A673 (cell line): ENCODE measurements at regions not wholly inside any gene's neighbourhood (a gene's known extent, or its start where the extent isn't known, plus 50 kb on each side); places are given as distances from the start of the nearest gene placed in this dataset.

ENCODE experiments used
- BruUV-seq: library from RNA; stranded (reverse); fragments of 400-500 nt; replicated peaks from 2 replicates; lab custom pipeline; 2021; lab: Mats Ljungman, UMichigan
- CTCF ChIA-PET: fragments of 300-600 bp; sonication (Branson Sonifier 250); formaldehyde crosslinking; loops from one replicate; lab custom pipeline; 2022; ENCODE audit warnings: antibody characterized with exemption; lab: Charles Lee
- POLR2A ChIA-PET: fragments of 300-600 bp; sonication (Branson Sonifier 250); formaldehyde crosslinking; loops from one replicate; lab custom pipeline; 2022; ENCODE audit warnings: antibody characterized with exemption; ENCODE audit not compliant: low non-redundant PET; lab: Charles Lee
- DNase-seq: peaks from one replicate; pipeline ENCODE4 v3.0.0-alpha.2; 2015; ENCODE audit warnings: low spot score
- H3K27ac ChIP-seq: fragments of 200-600 bp; sonication (generic); 2 replicates; pipeline ENCODE4 v1.5.1; 2016; ENCODE audit warnings: mixed run types, low read depth, mild to moderate bottlenecking, mixed read lengths, antibody characterized with exemption, low read length; ENCODE audit not compliant: poor library complexity, severe bottlenecking
- H3K27me3 ChIP-seq: fragments of 200-600 bp; sonication (generic); replicated peaks from 2 replicates; pipeline ENCODE4 v1.6.1; 2017; ENCODE audit warnings: mixed run types, low read depth, mild to moderate bottlenecking, mixed read lengths, antibody characterized with exemption, low read length; ENCODE audit not compliant: insufficient read depth, poor library complexity
- H3K36me3 ChIP-seq: fragments of 200-600 bp; sonication (generic); 2 replicates; pipeline ENCODE4 v1.6.1; 2016; ENCODE audit warnings: mixed run types, mild to moderate bottlenecking, mixed read lengths, antibody characterized with exemption, low read length; ENCODE audit not compliant: insufficient read depth, poor library complexity, severe bottlenecking
- H3K4me1 ChIP-seq: fragments of 200-600 bp; sonication (generic); 2 replicates; pipeline ENCODE4 v1.6.1; 2017; ENCODE audit warnings: mixed run types, mild to moderate bottlenecking, mixed read lengths, antibody characterized with exemption, low read length; ENCODE audit not compliant: insufficient read depth, poor library complexity, severe bottlenecking
- H3K4me3 ChIP-seq: fragments of 200-600 bp; sonication (generic); 2 replicates; pipeline ENCODE4 v1.5.1; 2016; ENCODE audit warnings: low read depth, mixed run types, mild to moderate bottlenecking, mixed read lengths, low read length; ENCODE audit not compliant: poor library complexity, severe bottlenecking
- H3K9me3 ChIP-seq: fragments of 200-600 bp; sonication (generic); 2 replicates; pipeline ENCODE4 v1.6.1; 2016; ENCODE audit warnings: mixed run types, low read depth, mild to moderate bottlenecking, mixed read lengths, antibody characterized with exemption, low read length; ENCODE audit not compliant: poor library complexity, severe bottlenecking
- EZH2 ChIP-seq: fragments of 200-600 bp; sonication (generic); IDR thresholded peaks from 2 replicates; pipeline ENCODE4 v1.6.1; 2017; ENCODE audit warnings: borderline replicate concordance, low read depth, mild to moderate bottlenecking, mixed read lengths, antibody characterized with exemption, low read length; ENCODE audit not compliant: poor library complexity, severe bottlenecking
- intact Hi-C: fragments of 100-400 bp; cut with micrococcal nuclease; formaldehyde crosslinking; loops from one replicate; pipeline ENCODE4 v1.10.0; 2022; ENCODE audit not compliant: unreplicated experiment
- TF ChIP-seq, protein P1 (sequence below): fragments of 300-800, 200-600 bp; sonication (generic); conservative IDR thresholded peaks from 2 replicates; pipeline ENCODE4 v1.5.1; 2017; ENCODE audit warnings: low read depth, mild to moderate bottlenecking, antibody characterized with exemption, low read length, moderate library complexity, mixed read lengths

DNA sequence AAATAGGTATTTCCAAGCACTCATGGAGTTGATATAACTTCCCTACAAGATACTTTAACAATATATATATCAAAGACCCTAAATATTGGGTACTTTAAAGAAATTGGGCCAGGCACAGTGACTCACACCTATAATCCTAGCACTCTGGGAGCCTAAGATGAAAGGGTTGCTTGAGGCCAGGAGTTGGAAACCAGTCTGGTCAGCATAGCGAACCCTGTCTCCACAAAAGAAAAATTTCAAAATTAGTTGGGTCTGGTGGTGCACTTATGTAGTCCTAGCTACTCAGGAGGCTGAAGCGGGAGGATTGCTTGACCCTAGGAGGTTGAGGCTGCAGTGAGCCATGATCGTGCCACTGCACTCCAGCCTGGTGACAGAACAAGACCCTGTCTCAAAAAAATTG, 393.9 kb upstream of the DEPDC1 start:
- no TSS peak for BruUV-seq
- H3K4me1 ChIP-seq = no peaks in the 10 kb centered on the region

DNA sequence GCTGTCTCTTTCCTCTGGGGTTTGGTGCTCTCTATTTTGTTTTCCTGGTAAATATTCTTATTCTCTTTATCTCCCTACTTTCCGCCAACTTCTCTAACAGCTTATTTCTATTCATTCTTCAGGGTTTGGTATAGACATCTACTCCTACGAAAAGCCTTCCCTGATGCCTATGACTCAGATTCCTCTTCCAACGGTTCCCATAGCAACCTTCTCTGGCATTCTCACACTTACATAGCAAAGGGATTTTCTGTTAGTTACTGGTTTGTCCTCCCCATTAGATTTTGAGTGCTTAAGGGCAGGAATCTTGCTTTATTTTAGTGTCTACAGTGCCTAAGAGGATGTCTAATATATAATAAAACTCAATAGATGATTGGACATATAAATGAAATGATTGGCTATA, 407.6 kb upstream of the DEPDC1 start:
- H3K9me3 ChIP-seq = no peaks in the 10 kb centered on the region
- no peaks in the 10 kb centered on the region for H3K4me1 ChIP-seq
- POLR2A ChIA-PET = no interaction called here
- peak; percentile 4 for DNase-seq
- intact Hi-C loops = no loop called here
- H3K36me3 ChIP-seq = no peaks in the 10 kb centered on the region
- no peak overlapping the region for H3K4me3 ChIP-seq
- no peaks in the 10 kb centered on the region for H3K27me3 ChIP-seq
- no peak overlapping the region for H3K27ac ChIP-seq
- TF ChIP-seq, protein P1, sequence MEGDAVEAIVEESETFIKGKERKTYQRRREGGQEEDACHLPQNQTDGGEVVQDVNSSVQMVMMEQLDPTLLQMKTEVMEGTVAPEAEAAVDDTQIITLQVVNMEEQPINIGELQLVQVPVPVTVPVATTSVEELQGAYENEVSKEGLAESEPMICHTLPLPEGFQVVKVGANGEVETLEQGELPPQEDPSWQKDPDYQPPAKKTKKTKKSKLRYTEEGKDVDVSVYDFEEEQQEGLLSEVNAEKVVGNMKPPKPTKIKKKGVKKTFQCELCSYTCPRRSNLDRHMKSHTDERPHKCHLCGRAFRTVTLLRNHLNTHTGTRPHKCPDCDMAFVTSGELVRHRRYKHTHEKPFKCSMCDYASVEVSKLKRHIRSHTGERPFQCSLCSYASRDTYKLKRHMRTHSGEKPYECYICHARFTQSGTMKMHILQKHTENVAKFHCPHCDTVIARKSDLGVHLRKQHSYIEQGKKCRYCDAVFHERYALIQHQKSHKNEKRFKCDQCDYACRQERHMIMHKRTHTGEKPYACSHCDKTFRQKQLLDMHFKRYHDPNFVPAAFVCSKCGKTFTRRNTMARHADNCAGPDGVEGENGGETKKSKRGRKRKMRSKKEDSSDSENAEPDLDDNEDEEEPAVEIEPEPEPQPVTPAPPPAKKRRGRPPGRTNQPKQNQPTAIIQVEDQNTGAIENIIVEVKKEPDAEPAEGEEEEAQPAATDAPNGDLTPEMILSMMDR = no peak
- TF ChIP-seq EZH2 = no peak
- CTCF ChIA-PET = no interaction called here
- no TSS peak for BruUV-seq

More for the DNA sequence above, 393.9 kb upstream of the DEPDC1 start:
- no peak for DNase-seq
- TF ChIP-seq, protein P1 = no peak
- no peak for TF ChIP-seq EZH2
- Histone ChIP-seq H3K27me3 (no peaks in the 10 kb centered on the region), H3K36me3 (no peaks in the 10 kb centered on the region), H3K4me3 (no peak overlapping the region), H3K27ac (no peak overlapping the region), H3K9me3 (no peaks in the 10 kb centered on the region)
- ChIA-PET CTCF (no interaction called here), POLR2A (no interaction called here)
- intact Hi-C loops = no loop called here

DNA sequence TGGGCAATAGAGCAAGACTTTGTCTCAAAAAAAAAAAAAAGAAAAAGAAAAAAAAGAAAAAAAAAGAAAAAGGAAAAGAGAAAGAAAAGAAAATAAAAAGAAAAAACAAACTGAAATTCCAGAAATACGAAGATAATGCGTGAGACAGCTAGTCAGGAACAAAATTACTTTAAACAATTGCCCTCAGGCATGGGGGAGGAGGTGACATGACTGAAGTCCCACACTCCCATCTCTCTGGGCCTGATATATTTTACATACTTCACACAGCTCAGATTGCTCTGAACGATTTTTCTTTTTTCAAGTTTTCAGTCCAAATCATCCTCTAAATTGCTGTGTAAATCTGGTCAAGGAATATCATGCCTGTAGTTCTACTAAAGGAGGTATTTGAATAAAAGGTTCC, 409.5 kb upstream of the DEPDC1 start:
- H3K36me3 ChIP-seq = no peaks in the 10 kb centered on the region
- intact Hi-C loops = no loop called here
- no peak for TF ChIP-seq EZH2
- TF ChIP-seq, protein P1 = no peak
- ChIA-PET POLR2A (no interaction called here), CTCF (no interaction called here)
- BruUV-seq = no TSS peak
- no peak overlapping the region for H3K27ac ChIP-seq
- DNase-seq = no peak
- no peaks in the 10 kb centered on the region for H3K4me1 ChIP-seq
- no peak overlapping the region for H3K4me3 ChIP-seq
- no peaks in the 10 kb centered on the region for H3K9me3 ChIP-seq
- H3K27me3 ChIP-seq = no peaks in the 10 kb centered on the region
